IPS-18a (cell line): ENCODE measurements at regions not wholly inside any gene's neighbourhood (a gene's known extent, or its start where the extent isn't known, plus 50 kb on each side); places are given as distances from the start of the nearest gene placed in this dataset.
"Not testable (repeated sequence)": the region's sequence is repeated elsewhere in the genome, so short reads cannot be mapped to it uniquely, and the experiment has no call there.

Source experiments
- H3K27ac ChIP-seq: one replicate; pipeline ENCODE4 v1.5.1; 2013; ENCODE audit warnings: low read length
- H3K27me3 ChIP-seq: one replicate; pipeline ENCODE4 v1.6.1; 2013; ENCODE audit warnings: mild to moderate bottlenecking, low read length; ENCODE audit not compliant: control insufficient read depth, insufficient read depth
- H3K36me3 ChIP-seq: one replicate; pipeline ENCODE4 v1.6.1; 2013; ENCODE audit warnings: low read depth, low read length; ENCODE audit not compliant: control insufficient read depth
- H3K4me1 ChIP-seq: one replicate; pipeline ENCODE4 v1.6.1; 2013; ENCODE audit warnings: low read depth, low read length; ENCODE audit not compliant: control insufficient read depth
- H3K4me3 ChIP-seq: one replicate; pipeline ENCODE4 v1.5.1; 2013; ENCODE audit warnings: low read length
- H3K9ac ChIP-seq: one replicate; pipeline ENCODE4 v1.6.1; 2013; ENCODE audit warnings: mild to moderate bottlenecking, low read length, moderate library complexity
- H3K9me3 ChIP-seq: one replicate; pipeline ENCODE4 v1.6.1; 2013; ENCODE audit warnings: low read depth, low read length; ENCODE audit not compliant: control insufficient read depth

DNA sequence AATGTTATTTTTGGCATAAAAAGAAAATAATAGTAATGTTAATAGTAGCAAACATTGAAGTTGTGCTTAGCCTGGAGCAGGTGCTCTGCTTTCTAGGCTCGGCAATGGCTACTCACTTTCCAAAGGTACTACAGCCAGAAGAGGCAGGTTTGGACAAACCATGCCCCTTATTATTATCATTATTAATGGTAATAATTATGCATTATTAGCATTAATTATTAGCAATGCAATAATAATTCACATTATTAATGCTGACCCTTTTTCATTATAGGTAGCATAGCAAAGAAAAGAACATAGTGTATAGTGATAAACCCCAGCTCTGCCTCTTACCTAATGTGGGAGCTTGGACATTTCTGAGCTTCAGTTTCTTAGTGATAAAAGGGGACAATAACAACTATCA lies 171.4 kb downstream of the EDEM1 start:
- H3K27ac ChIP-seq = no peak overlapping the region
- no peaks in the 10 kb centered on the region for H3K9me3 ChIP-seq
- H3K27me3 ChIP-seq = no peaks in the 10 kb centered on the region

DNA sequence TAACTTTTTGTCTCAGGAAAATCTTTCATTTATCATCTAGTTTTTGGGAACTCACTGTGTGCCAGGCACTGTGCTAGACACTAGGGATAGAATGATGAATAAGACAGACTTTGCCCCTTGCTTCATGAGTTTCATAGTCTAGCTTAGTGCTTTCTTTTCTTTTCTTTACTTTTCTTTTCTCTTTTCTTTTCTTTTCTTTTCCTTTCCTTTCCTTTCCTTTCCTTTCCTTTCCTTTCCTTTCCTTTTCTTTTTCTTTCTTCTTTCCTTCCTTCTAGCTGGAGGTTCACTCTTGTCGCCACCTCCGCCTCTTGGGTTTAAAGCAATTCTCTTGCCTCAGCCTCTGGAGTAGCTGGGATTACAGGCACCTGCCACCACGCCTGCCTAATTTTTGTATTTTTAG lies 172.9 kb downstream of the EDEM1 start:
- Histone ChIP-seq H3K27ac (no peak overlapping the region), H3K4me1 (no peaks in the 10 kb centered on the region), H3K4me3 (no peak overlapping the region), H3K36me3 (no peaks in the 10 kb centered on the region), H3K9me3 (no peaks in the 10 kb centered on the region), H3K9ac (no peak overlapping the region), H3K27me3 (no peaks in the 10 kb centered on the region)

More for the DNA sequence above, 171.4 kb downstream of the EDEM1 start:
- Histone ChIP-seq H3K9ac (no peak overlapping the region), H3K4me1 (no peaks in the 10 kb centered on the region), H3K36me3 (no peaks in the 10 kb centered on the region), H3K4me3 (no peak overlapping the region)

DNA sequence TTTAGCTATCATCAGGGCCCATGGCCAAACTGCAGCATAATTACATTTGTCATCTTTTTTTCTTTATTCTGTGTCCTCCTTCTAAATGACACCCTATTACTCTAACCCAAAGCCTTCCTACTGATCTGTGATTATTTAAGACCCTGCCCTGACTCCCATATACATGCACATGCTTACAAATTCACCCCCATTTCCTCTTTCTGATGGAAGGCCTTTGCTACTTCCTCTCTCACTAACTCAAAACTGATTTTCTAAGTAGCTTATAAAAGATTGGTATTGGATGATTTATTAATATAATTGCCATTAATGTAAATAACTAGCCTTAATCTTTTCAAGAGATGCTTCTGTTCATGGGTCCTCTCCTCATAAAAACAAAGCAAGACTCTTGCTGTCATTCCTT lies 179.2 kb downstream of the EDEM1 start:
- H3K9me3 ChIP-seq = no peaks in the 10 kb centered on the region
- no peaks in the 10 kb centered on the region for H3K36me3 ChIP-seq
- H3K27ac ChIP-seq = no peak overlapping the region
- no peak overlapping the region for H3K4me3 ChIP-seq
- H3K27me3 ChIP-seq = no peaks in the 10 kb centered on the region
- H3K4me1 ChIP-seq = no peaks in the 10 kb centered on the region
- no peak overlapping the region for H3K9ac ChIP-seq

DNA sequence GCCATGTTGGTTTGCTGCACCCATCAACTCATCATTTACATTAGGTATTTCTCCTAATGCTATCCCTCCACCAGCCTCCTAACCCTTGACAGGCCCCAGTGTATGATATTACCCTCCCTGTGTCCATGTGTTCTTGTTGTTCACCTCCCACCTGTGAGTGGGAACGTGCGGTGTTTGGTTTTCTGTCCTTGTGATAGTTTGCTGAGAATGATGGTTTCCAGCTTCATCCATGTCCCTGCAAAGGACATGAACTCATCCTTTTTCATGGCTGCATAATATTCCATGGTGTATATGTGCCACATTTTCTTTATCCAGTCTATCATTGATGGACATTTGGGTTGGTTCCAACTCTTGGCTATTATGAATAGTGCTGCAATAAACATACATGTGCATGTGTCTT lies 184.0 kb downstream of the EDEM1 start:
- not testable (repeated sequence) for H3K9me3 ChIP-seq, H3K36me3 ChIP-seq, H3K27me3 ChIP-seq, H3K27ac ChIP-seq, H3K4me1 ChIP-seq, H3K9ac ChIP-seq, H3K4me3 ChIP-seq

DNA sequence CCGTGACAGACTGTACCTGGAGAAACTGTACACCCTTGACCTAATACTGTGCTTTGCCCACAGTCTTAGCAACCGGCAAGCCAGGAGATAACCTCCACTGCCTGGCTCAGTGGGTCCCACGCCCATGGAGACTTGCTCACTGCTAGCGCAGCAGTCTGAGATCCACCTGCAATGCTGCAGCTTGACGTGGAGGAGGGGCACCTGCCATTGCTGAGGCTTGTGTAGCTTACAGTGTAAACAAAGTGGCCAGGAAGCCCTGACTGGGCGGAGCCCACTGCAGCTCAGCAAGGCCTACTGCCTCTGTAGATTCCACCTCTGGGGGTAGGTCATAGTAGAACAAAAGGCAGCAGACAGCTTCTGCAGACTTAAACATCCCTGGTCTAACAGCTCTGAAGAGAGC lies 189.3 kb downstream of the EDEM1 start:
- Histone ChIP-seq H3K27ac (no peak overlapping the region), H3K4me3 (no peak overlapping the region), H3K9me3 (no peaks in the 10 kb centered on the region), H3K36me3 (no peaks in the 10 kb centered on the region), H3K4me1 (peaks cover 6% of the 10 kb centered on the region), H3K27me3 (no peaks in the 10 kb centered on the region), H3K9ac (no peak overlapping the region)

DNA sequence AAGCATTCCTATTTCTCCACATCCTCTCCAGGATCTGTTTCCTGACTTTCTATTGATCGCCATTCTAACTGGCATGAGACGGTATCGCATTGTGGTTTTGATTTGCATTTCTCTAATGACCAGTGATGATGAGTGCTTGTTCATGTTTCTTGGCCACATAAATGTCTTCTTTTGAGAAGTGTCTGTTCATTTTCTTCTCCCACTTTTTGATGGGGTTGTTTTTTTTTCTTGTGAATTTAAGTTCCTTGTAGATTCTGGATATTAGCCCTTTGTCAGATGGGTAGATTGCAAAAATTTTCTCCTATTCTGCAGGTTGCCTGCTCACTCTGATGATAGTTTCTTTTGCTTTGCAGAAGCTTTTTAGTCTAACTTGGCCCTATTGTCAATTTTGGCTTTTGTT lies 191.8 kb downstream of the EDEM1 start:
- H3K4me3 ChIP-seq, H3K9ac ChIP-seq, H3K27ac ChIP-seq, H3K4me1 ChIP-seq, H3K9me3 ChIP-seq, H3K36me3 ChIP-seq, H3K27me3 ChIP-seq: not testable (repeated sequence)

DNA sequence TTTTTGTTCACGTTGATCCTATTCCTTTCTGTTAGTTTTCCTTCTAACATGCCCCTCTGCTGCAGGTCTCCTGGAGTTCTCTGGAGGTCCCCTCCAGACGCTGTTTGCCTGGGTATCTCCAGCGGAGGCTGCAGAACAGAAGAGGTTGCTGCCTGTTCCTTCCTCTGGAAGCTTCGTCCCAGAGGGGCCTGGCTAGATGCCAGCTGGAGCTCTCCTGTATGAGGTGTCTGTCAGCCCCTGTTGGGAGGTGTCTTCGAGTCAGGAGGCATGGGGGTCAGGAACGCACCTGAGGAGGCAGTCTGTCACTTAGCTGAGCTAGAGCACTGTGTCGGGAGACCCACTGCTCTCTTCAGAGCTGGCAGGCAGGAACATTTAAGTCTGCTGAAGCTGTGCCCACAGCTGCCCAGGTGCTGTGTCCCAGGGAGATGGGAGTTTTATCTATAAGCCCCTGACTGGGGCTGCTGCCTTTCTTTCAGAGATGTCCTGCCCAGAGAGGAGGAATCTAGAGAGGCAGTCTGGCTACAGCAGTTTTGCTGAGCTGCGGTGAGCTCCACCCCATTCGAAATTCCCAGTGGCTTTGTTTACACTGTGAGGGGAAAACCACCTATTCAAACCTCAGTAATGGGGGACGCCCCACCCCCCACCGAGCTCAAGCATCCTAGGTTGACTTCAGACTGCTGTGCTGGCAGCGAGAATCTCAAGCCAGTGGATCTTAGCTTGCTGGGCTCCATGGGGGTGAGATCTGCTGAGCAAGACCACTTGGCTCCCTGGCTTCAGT lies 196.2 kb downstream of the EDEM1 start:
- not testable (repeated sequence) for H3K9me3 ChIP-seq, H3K9ac ChIP-seq, H3K27ac ChIP-seq, H3K4me1 ChIP-seq, H3K27me3 ChIP-seq, H3K4me3 ChIP-seq, H3K36me3 ChIP-seq

DNA sequence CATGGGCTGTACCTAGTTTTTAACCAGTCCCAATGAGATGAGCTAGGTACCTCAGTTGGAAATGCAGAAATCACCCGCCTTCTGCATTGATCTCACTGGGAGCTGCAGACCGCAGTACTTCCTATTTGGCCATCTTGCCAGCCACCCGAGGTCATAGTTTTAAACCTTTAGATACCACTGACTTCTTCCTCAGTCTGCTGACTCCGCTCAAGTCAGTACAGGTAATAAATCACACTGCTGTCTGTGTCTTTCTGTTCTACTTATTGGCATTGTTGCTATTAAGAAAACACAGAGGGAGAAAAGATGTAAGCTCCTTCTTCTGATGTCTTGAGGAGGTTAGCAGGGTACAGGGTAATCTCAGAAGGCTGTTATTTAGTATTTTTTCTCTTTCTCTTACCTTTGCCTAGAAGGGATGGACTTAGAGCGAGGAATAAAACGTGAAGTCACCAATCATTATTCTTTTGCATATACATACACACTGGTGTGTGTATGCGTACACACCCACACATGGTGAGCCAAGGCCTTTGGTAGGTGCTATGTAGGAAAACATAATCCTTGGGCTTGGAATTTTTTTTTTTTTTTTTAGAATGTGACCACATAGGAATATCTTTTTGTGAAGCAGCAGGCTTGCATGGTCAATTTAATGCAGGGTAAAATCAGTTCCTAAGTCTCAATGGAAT lies 197.2 kb downstream of the EDEM1 start:
- no peaks in the 10 kb centered on the region for H3K27me3 ChIP-seq
- no peaks in the 10 kb centered on the region for H3K36me3 ChIP-seq
- no peak overlapping the region for H3K4me3 ChIP-seq
- no peak overlapping the region for H3K9ac ChIP-seq
- H3K4me1 ChIP-seq = no peaks in the 10 kb centered on the region
- H3K27ac ChIP-seq = no peak overlapping the region
- no peaks in the 10 kb centered on the region for H3K9me3 ChIP-seq

DNA sequence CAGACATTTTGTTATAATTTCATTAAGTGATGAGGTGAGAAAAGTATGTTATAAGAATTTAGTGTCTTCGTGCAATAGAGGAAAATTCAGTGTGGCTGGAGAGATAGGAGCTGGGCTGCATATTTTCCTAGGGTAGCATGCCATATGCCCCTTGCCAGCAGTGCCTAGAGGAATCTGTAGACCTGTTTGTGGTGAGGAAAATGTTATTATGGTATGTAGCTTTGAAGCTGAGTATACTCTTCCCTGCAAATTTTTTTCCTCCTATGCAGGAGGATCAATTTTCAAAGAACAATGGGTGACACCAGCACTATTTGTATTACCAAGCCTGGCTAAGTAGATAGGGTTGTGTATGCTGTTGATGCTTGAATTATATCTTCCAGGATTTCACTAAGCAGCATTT lies 200.6 kb downstream of the EDEM1 start:
- Histone ChIP-seq H3K27ac (no peak overlapping the region), H3K9ac (no peak overlapping the region), H3K27me3 (no peaks in the 10 kb centered on the region), H3K4me1 (no peaks in the 10 kb centered on the region), H3K4me3 (no peak overlapping the region), H3K9me3 (no peaks in the 10 kb centered on the region), H3K36me3 (no peaks in the 10 kb centered on the region)

DNA sequence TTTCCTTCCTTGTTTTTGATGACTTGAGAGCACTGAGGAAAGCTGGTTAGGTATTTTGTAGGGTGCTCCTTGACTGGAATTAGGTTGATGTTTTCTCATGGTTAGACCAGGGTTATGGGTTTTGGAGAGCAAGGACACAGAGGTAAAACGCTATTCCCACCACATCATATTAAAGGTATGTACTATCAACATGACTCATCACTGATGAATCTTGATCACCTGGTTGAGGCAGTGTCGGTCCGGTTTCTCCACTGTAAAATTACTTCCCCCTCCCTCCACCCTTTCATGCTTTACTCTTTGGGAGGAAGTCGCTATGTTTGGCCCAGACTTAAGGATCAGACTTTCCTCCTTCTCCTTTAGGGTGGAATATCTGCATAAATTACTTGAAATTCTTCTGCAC lies 201.6 kb downstream of the EDEM1 start:
- Histone ChIP-seq H3K9ac (no peak overlapping the region), H3K27me3 (no peaks in the 10 kb centered on the region), H3K27ac (no peak overlapping the region), H3K4me1 (no peaks in the 10 kb centered on the region), H3K4me3 (no peak overlapping the region), H3K36me3 (no peaks in the 10 kb centered on the region), H3K9me3 (no peaks in the 10 kb centered on the region)

DNA sequence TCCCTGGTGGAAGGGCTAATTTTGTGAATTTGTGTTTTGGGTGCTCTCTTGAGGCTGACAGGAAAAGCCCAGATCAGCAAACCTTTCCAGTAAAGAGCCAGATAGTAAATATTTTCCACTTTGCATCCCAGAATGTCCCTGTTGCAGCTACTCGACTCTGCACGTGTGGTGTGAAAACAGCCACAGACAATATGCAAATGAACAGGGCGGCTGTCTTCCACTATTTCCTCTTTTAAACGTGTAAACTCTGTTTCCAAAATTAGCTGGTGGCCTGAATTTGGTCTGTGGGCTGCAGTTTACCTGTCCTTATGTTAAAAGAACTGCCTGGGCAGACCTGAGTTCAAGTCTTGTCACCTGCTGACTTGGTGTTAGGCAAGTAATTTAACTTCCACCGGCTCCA lies 202.7 kb downstream of the EDEM1 start:
- H3K4me3 ChIP-seq = no peak overlapping the region
- H3K9ac ChIP-seq = no peak overlapping the region
- no peaks in the 10 kb centered on the region for H3K9me3 ChIP-seq
- no peaks in the 10 kb centered on the region for H3K27me3 ChIP-seq
- no peaks in the 10 kb centered on the region for H3K36me3 ChIP-seq
- no peak overlapping the region for H3K27ac ChIP-seq
- no peaks in the 10 kb centered on the region for H3K4me1 ChIP-seq
